Testis (tissue), 2 donors: ENCODE measurements at regions not wholly inside any gene's neighbourhood (a gene's known extent, or its start where the extent isn't known, plus 50 kb on each side); places are given as distances from the start of the nearest gene placed in this dataset.

Experiments used
- DNase-seq: peaks from one replicate; pipeline ENCODE4 v3.0.0-alpha.2; 2019
- H3K27ac ChIP-seq, 2 donors: fragments of 200-600 bp; sonication (generic); one replicate each; pipeline ENCODE4 v1.5.1; 2019
- H3K27me3 ChIP-seq: fragments of 200-600 bp; sonication (generic); one replicate; pipeline ENCODE4 v1.5.1; 2019
- H3K36me3 ChIP-seq: fragments of 200-600 bp; sonication (generic); one replicate; pipeline ENCODE4 v1.5.1; 2017; ENCODE audit warnings: low read depth; ENCODE audit errors: missing control alignments
- H3K4me1 ChIP-seq: fragments of 200-600 bp; sonication (generic); one replicate; pipeline ENCODE4 v1.5.1; 2019
- H3K4me3 ChIP-seq, 2 donors: fragments of 200-600 bp; sonication (generic); one replicate each; pipeline ENCODE4 v1.5.1; 2017 to 2019
- H3K9me3 ChIP-seq: fragments of 200-600 bp; sonication (generic); one replicate; pipeline ENCODE4 v1.5.1; 2017
- POLR2A ChIP-seq: fragments of 450-650 bp; IDR thresholded peaks from one replicate; pipeline ENCODE4 v1.6.1; 2017; ENCODE audit warnings: antibody characterized with exemption, mild to moderate bottlenecking, moderate library complexity
- WGBS, 2 donors: methylation state at CpG; one replicate each; pipeline ENCODE4 v1.1.5; 2018; 5-methylcytosine and 5-hydroxymethylcytosine counted together
- intact Hi-C: fragments of 100-400 bp; cut with DNase I; formaldehyde crosslinking; loops from one replicate; pipeline ENCODE4 v1.15.1; 2023; ENCODE audit warnings: low total_unique reads
- TF ChIP-seq, protein P1 (sequence below), 3 experiments: fragments of 450-650 bp in 2 of 3; fragments of 200-600 bp in 1 of 3; sonication (generic) in 1 of 3; IDR thresholded peaks; one replicate each; pipeline ENCODE4 v1.5.1; 2016 to 2019; ENCODE audit warnings: antibody characterized with exemption in 3 of 3, mild to moderate bottlenecking in 2 of 3, moderate library complexity in 1 of 3

- H3K36me3 ChIP-seq: no peaks in the 10 kb centered on the region
- WGBS, 2 donors: 23 to 29% methylated on average over 28 of the region's 28 CpGs
- DNase-seq: no peak
- no peaks in the 10 kb centered on the region for H3K4me1 ChIP-seq
- intact Hi-C loops: no loop called here
- H3K27me3 ChIP-seq: no peaks in the 10 kb centered on the region
- no peak overlapping the region for H3K27ac ChIP-seq
- H3K4me3 ChIP-seq: peak overlapping the region; percentile 7 to 26
- no peaks in the 10 kb centered on the region for H3K9me3 ChIP-seq
- TF ChIP-seq POLR2A: no peak
- TF ChIP-seq, protein P1, sequence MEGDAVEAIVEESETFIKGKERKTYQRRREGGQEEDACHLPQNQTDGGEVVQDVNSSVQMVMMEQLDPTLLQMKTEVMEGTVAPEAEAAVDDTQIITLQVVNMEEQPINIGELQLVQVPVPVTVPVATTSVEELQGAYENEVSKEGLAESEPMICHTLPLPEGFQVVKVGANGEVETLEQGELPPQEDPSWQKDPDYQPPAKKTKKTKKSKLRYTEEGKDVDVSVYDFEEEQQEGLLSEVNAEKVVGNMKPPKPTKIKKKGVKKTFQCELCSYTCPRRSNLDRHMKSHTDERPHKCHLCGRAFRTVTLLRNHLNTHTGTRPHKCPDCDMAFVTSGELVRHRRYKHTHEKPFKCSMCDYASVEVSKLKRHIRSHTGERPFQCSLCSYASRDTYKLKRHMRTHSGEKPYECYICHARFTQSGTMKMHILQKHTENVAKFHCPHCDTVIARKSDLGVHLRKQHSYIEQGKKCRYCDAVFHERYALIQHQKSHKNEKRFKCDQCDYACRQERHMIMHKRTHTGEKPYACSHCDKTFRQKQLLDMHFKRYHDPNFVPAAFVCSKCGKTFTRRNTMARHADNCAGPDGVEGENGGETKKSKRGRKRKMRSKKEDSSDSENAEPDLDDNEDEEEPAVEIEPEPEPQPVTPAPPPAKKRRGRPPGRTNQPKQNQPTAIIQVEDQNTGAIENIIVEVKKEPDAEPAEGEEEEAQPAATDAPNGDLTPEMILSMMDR (IDR thresholded peaks at IDR 0.05): no peak
These were observed 229.7 kb upstream of the IRX4 start for GRCh38 chr5:2112173-2113025.

- Histone ChIP-seq H3K27ac (no peak overlapping the region), H3K4me3 (peak overlapping the region; percentile 7 to 26), H3K36me3 (no peaks in the 10 kb centered on the region), H3K9me3 (no peaks in the 10 kb centered on the region), H3K4me1 (no peaks in the 10 kb centered on the region), H3K27me3 (no peaks in the 10 kb centered on the region)
- TF ChIP-seq POLR2A: no peak
- TF ChIP-seq, protein P1 (IDR thresholded peaks at IDR 0.05): no peak
- intact Hi-C loops: no loop called here
- no peak for DNase-seq
- 65 to 74% methylated on average over 33 to 36 of the region's 36 CpGs for WGBS, 2 donors
These were observed 228.9 kb upstream of the IRX4 start for GRCh38 chr5:2111569-2112105.

DNA sequence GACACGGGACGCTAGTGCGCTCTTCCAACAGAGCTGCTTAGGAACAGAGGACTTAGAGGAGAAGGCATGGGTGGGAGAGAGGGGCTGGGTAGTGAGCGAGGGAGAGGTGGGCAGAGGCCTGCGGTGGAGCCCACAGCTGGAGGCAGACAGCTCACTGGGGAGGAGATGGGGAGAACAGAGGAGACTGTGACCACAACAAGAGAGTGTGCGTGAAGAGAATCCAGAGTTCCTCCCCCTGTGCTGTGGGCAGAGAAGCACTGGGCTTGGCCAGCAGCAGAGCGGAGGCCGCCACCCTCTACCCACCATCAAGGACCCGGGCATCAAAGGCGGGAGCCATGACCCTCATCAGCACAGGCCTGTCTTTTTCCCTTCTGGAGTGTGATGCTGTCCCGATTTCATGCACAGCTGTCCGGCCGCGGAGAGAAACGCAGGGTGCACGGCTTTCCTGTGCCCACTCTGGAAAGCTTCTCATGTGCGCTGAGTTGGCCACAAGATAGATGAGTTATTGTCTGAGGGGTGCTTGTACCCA is 228.3 kb upstream of the IRX4 start:
- no peak for TF ChIP-seq POLR2A
- TF ChIP-seq, protein P1 (IDR thresholded peaks at IDR 0.05): no peak
- intact Hi-C loops: no loop called here
- no peaks in the 10 kb centered on the region for H3K27me3 ChIP-seq
- WGBS, 2 donors: 64 to 77% methylated on average over 14 to 17 of the region's 17 CpGs
- no peaks in the 10 kb centered on the region for H3K4me1 ChIP-seq
- no peaks in the 10 kb centered on the region for H3K9me3 ChIP-seq
- DNase-seq: no peak
- no peak overlapping the region for H3K27ac ChIP-seq
- H3K4me3 ChIP-seq: no peak overlapping the region
- no peaks in the 10 kb centered on the region for H3K36me3 ChIP-seq

DNA sequence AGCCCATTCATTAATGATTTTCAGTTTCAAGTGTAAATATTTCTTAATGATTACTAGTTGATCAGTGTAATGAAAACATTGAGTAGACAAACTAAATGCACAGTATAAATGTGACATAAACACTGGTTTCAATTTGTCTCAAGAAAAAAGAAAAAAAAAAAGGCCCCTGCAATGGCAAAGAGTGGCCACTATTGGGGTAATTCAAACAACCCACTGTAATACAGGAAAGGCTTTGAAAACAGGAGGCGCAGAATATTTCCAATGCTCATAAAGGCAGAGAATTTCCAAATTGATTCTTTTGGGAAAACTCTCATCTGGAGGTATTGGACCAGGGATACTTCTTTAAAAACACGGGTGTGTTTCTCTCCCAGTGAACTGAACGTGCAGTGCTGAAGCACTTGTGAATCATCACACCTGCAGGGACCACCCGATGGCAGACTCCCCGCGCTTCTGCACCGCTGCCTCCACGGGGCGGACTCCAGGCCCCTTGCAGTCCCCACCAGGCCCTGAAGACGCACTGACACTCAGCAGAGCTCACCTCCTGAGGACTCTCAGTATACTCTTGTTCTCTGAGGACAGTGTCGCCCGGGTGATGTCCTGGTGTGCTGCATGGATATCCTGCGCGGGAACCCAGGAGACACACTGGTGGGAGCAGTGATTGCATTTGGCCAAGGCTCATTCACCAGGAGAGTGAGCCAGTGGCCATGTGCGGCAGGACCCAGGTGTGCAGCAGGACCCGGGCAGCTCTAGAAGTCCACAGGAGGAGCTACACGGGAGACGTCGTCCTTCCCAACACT is 227.6 kb upstream of the IRX4 start:
- Histone ChIP-seq H3K27me3 (no peaks in the 10 kb centered on the region), H3K36me3 (no peaks in the 10 kb centered on the region), H3K27ac (no peak overlapping the region), H3K4me3 (no peak overlapping the region), H3K9me3 (no peaks in the 10 kb centered on the region), H3K4me1 (no peaks in the 10 kb centered on the region)
- intact Hi-C loops: no loop called here
- TF ChIP-seq, protein P1 (IDR thresholded peaks at IDR 0.05): no peak
- TF ChIP-seq POLR2A: no peak
- WGBS, 2 donors: 50 to 73% methylated on average over 12 to 19 of the region's 19 CpGs
- no peak for DNase-seq
